Kidney (tissue), 13 donors: ENCODE measurements at regions not wholly inside any gene's neighbourhood (a gene's known extent, or its start where the extent isn't known, plus 50 kb on each side); places are given as distances from the start of the nearest gene placed in this dataset.

Experiments
- DNase-seq, 5 donors: peaks; one replicate each; pipeline ENCODE4 v3.0.0-alpha.2; 2013 to 2020
- FAIRE-seq: peaks from 2 replicates; lab custom pipeline; 2012; peaks lifted over from hg19 to GRCh38; lab: Jason Lieb, UNC
- H3K27ac ChIP-seq, 2 donors: one replicate each; pipeline ENCODE4 v1.7.0; 2013; ENCODE audit warnings: low read depth in 2 of 2, low read length in 2 of 2, inconsistent platforms in 1 of 2
- H3K27me3 ChIP-seq: one replicate; pipeline ENCODE4 v1.7.1; 2013; ENCODE audit warnings: low read length, inconsistent platforms; ENCODE audit not compliant: control insufficient read depth, insufficient read depth
- H3K36me3 ChIP-seq, 3 donors: one replicate each; pipeline versions ENCODE4 v1.7.0 to v1.7.1; 2013; ENCODE audit warnings: low read length in 3 of 3, control low read depth in 1 of 3, inconsistent platforms in 1 of 3; ENCODE audit not compliant: insufficient read depth in 3 of 3, control insufficient read depth in 2 of 3
- H3K4me1 ChIP-seq, 3 donors: one replicate each; pipeline versions ENCODE4 v1.7.0 to v1.7.1; 2013; ENCODE audit warnings: low read length in 3 of 3, inconsistent platforms in 1 of 3, low read depth in 1 of 3; ENCODE audit not compliant: control insufficient read depth in 2 of 3, insufficient read depth in 2 of 3
- H3K4me3 ChIP-seq, 3 donors: one replicate each; pipeline versions ENCODE4 v1.7.0 to v1.8.1; 2013; ENCODE audit warnings: low read length in 3 of 3, control low read depth in 1 of 3, inconsistent platforms in 1 of 3
- H3K9ac ChIP-seq, 3 donors: one replicate each; pipeline versions ENCODE4 v1.7.0 to v1.7.1; 2013; ENCODE audit warnings: low read length in 3 of 3, control low read depth in 1 of 3, inconsistent platforms in 1 of 3
- H3K9me3 ChIP-seq, 3 donors: one replicate each; pipeline versions ENCODE4 v1.7.0 to v1.7.1; 2013; ENCODE audit warnings: low read length in 3 of 3, control low read depth in 1 of 3, inconsistent platforms in 1 of 3; ENCODE audit not compliant: control insufficient read depth in 2 of 3, insufficient read depth in 1 of 3
- intact Hi-C: fragments of 100-400 bp; cut with DNase I; formaldehyde crosslinking; loops from one replicate; pipeline ENCODE4 v1.11.1; 2022
- TF ChIP-seq, protein P1 (sequence below): IDR thresholded peaks from 3 replicates; pipeline ENCODE4 v1.5.1; 2012; ENCODE audit warnings: mild to moderate bottlenecking, moderate library complexity, borderline replicate concordance; ENCODE audit not compliant: insufficient read depth; ENCODE audit errors: extremely low read depth
- donor health status: control.
- donor health status: control.
- donor health status: control.
- donor health status: control.
- donor health status: control.
- donor health status: DM: yes; HTN: yes; CAD: no.
- donor health status: Normal renal cell carcinoma (clear cell type).

GRCh38 chr15:95687686-95688085 lies 642.8 kb upstream of the NR2F2 start:
- Histone ChIP-seq H3K9ac (no peak overlapping the region), H3K27me3 (no peaks in the 10 kb centered on the region), H3K9me3 (no peaks in the 10 kb centered on the region), H3K36me3 (no peaks in the 10 kb centered on the region), H3K4me1 (no peaks in the 10 kb centered on the region), H3K27ac (no peak overlapping the region), H3K4me3 (no peak overlapping the region)
- TF ChIP-seq, protein P1, sequence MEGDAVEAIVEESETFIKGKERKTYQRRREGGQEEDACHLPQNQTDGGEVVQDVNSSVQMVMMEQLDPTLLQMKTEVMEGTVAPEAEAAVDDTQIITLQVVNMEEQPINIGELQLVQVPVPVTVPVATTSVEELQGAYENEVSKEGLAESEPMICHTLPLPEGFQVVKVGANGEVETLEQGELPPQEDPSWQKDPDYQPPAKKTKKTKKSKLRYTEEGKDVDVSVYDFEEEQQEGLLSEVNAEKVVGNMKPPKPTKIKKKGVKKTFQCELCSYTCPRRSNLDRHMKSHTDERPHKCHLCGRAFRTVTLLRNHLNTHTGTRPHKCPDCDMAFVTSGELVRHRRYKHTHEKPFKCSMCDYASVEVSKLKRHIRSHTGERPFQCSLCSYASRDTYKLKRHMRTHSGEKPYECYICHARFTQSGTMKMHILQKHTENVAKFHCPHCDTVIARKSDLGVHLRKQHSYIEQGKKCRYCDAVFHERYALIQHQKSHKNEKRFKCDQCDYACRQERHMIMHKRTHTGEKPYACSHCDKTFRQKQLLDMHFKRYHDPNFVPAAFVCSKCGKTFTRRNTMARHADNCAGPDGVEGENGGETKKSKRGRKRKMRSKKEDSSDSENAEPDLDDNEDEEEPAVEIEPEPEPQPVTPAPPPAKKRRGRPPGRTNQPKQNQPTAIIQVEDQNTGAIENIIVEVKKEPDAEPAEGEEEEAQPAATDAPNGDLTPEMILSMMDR = no peak
- no peak for FAIRE-seq
- intact Hi-C loops = no loop called here
- DNase-seq = no peak

GRCh38 chr15:95690631-95691340 lies 639.7 kb upstream of the NR2F2 start:
- Histone ChIP-seq H3K4me1 (no peaks in the 10 kb centered on the region), H3K4me3 (no peak overlapping the region), H3K9me3 (peaks cover 0 to 19% (median 6%) of the 10 kb centered on the region in 3 donors), H3K27ac (no peak overlapping the region), H3K9ac (no peak overlapping the region), H3K36me3 (no peaks in the 10 kb centered on the region), H3K27me3 (no peaks in the 10 kb centered on the region)
- DNase-seq (no peak), FAIRE-seq (no peak)
- intact Hi-C loops = no loop called here
- TF ChIP-seq, protein P1 = no peak

GRCh38 chr15:95693917-95694316 lies 636.6 kb upstream of the NR2F2 start:
- no peaks in the 10 kb centered on the region for H3K27me3 ChIP-seq
- peaks cover 0 to 19% (median 6%) of the 10 kb centered on the region in 3 donors for H3K9me3 ChIP-seq
- FAIRE-seq = no peak
- TF ChIP-seq, protein P1 = no peak
- no peak overlapping the region for H3K4me3 ChIP-seq
- H3K9ac ChIP-seq = no peak overlapping the region
- DNase-seq = no peak
- no peaks in the 10 kb centered on the region for H3K4me1 ChIP-seq
- intact Hi-C loops = no loop called here
- no peak overlapping the region for H3K27ac ChIP-seq
- H3K36me3 ChIP-seq = no peaks in the 10 kb centered on the region
